AG09319 (cell line): ENCODE measurements at regions not wholly inside any gene's neighbourhood (a gene's known extent, or its start where the extent isn't known, plus 50 kb on each side); places are given as distances from the start of the nearest gene placed in this dataset.
"Not testable (repeated sequence)": the region's sequence is repeated elsewhere in the genome, so short reads cannot be mapped to it uniquely, and the experiment has no call there.

ENCODE experiments used
- DNase-seq: peaks from one replicate; pipeline ENCODE4 v3.0.0-alpha.2; 2010; ENCODE audit warnings: low read depth; ENCODE audit errors: extremely low read depth
- CTCF ChIP-seq: IDR thresholded peaks from 2 replicates; pipeline ENCODE4 v1.5.1; 2011; ENCODE audit warnings: low read depth, mild to moderate bottlenecking, inconsistent platforms, low read length, moderate library complexity

GRCh38 chr4:173656898-173657297, 126.9 kb upstream of the HAND2 start:
- TF ChIP-seq CTCF = no peak

GRCh38 chr4:173652283-173652931, 122.4 kb upstream of the HAND2 start:
- TF ChIP-seq CTCF = no peak
- DNase-seq = no peak

More at GRCh38 chr4:173656898-173657297, 126.9 kb upstream of the HAND2 start:
- no peak for DNase-seq

GRCh38 chr4:173651651-173652282, 121.7 kb upstream of the HAND2 start:
- DNase-seq = no peak
- TF ChIP-seq CTCF = no peak

GRCh38 chr4:173647902-173648301, 117.9 kb upstream of the HAND2 start:
- DNase-seq = no peak
- TF ChIP-seq CTCF = no peak

- DNase-seq = no peak
- no peak for TF ChIP-seq CTCF
Measured at GRCh38 chr4:173642509-173642908, 112.5 kb upstream of the HAND2 start.

GRCh38 chr4:173635395-173635794, 105.4 kb upstream of the HAND2 start:
- no peak for DNase-seq
- no peak for TF ChIP-seq CTCF

- no peak for TF ChIP-seq CTCF
- DNase-seq = no peak
Measured at GRCh38 chr4:173626277-173626676, 96.2 kb upstream of the HAND2 start.

- DNase-seq = not testable (repeated sequence)
Measured at GRCh38 chr4:173618648-173619047, 88.6 kb upstream of the HAND2 start.
